ENCODE measurements at regions not wholly inside any gene's neighbourhood (a gene's known extent, or its start where the extent isn't known, plus 50 kb on each side); places are given as distances from the start of the nearest gene placed in this dataset.
"Not testable (repeated sequence)": the region's sequence is repeated elsewhere in the genome, so short reads cannot be mapped to it uniquely, and the experiment has no call there.

DNA sequence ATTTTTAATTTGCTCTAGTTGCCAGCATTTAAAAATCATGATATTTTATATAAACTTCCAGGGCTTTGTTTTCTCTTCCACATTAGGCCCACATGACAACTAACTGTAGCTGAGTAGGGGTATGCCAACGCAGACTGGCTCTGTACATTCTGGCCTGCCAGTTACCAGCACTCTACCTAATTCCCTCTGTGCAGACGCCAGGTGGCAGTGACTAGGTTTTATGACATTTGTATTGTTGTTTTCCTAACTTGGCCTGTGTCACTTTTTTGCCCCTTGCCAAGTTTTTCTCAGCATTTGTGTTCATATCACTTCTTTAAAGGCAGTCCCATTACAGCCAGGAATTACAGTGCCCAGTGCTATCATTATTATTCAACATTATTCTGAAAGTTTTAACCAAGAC lies 347.5 kb downstream of the NKX6-1 start:
- FAIRE-seq (no peak), DNase-seq (ENCODE audit: insufficient read length, low spot score) (no peak)

DNA sequence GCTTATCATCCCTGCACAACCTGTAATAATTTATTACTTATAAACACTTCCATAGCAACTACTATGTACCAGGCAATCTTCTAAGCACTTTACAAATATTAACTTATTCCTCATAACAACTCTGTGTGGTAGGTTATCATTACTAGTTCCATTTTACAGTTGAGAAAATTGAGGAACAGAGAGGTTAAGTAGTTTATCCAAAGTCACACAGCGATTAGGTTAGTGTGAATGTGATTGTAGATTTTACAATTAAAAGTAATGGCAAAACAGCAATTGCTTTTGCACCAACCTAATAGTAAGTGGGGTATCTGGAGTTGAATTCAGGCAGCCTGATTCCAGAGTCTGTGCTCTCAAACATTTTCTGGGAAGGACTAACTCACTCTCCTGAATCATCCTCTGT lies 348.9 kb downstream of the NKX6-1 start:
- DNase-seq (ENCODE audit: insufficient read length, low spot score) (no peak), FAIRE-seq (no peak)

GRCh38 chr4:84147831-84148230 lies 351.3 kb downstream of the NKX6-1 start:
- FAIRE-seq = no peak
- no peak for DNase-seq (ENCODE audit: insufficient read length, low spot score)

DNA sequence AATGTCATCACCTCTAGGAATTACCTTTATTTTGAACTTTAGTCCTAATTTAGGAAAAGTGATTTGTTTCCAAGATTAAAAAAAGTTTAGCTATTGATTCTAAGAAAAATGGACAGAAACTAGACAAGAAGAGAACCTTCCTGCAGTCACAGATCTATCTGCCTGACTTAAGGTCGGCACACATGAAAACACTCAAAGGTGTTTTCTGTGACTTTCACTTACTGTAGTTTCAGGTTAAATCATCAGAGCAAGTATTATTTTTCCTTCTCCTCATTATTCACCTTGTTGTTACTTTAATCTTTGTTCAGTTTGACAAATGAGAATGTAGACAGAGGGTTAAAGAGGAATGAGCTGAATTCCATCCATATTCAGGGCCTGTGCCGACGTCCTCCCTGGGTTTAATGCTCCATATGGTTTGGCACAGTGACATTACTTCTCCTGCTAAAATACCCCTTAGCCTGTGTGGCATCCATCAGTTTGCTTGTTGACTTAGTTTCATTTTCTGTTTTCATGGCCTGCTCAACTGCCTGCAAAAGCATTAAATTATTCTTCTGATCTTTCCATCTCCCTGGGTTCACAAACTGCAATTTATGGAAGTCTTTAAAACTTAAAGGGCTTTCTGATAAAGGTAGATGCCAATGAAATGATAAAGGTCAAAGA lies 352.7 kb downstream of the NKX6-1 start:
- no peak for DNase-seq (ENCODE audit: insufficient read length, low spot score)

DNA sequence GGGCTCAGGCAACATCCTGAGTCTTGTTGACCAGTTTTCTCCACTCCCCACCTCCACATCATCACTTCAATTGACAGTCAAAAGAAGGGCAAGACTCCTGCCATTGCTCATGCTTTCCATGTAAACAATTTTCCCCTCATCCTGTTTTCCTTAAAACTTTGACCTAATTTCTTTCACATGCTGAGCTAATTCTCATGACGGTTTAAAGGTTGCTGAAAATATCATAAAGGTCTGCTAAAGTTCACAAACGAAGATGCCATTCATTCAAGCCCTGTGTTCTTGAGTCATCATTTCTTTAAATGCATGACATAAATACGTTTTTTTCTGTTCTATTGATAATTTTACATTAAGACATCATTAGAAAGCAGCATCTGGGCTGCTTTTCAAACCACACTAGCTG lies 353.9 kb downstream of the NKX6-1 start:
- DNase-seq (ENCODE audit: insufficient read length, low spot score) = no peak
- FAIRE-seq = no peak

More for the DNA sequence above, 352.7 kb downstream of the NKX6-1 start:
- FAIRE-seq = no peak

- not testable (repeated sequence) for FAIRE-seq; DNase-seq (ENCODE audit: insufficient read length, low spot score)
These were observed 372.2 kb downstream of the NKX6-1 start for GRCh38 chr4:84126911-84127310.

GRCh38 chr4:84126061-84126787 lies 372.9 kb downstream of the NKX6-1 start:
- FAIRE-seq (no peak), DNase-seq (ENCODE audit: insufficient read length, low spot score) (no peak)

DNA sequence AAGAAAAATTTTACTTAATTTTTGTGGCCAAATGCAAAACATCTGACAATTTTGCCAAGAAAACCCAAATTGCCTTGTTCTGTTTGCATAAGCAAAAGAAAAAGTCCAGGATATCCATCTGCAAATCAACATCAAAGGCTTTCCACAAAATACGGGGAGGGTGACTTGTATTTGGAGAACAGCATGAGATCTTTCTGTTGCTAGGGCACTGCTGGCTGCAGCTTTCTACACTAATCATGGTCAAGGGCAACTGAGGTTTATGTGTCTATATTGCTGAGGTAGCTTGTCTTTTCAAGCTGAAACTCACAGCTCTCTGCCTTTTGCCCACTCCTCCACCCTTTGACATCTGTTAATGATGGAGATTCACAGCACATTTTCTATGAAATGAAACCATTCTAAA lies 389.1 kb downstream of the NKX6-1 start:
- FAIRE-seq = no peak
- DNase-seq (ENCODE audit: insufficient read length, low spot score) = no peak

GRCh38 chr4:84101653-84102625 lies 397.2 kb downstream of the NKX6-1 start:
- FAIRE-seq; DNase-seq (ENCODE audit: insufficient read length, low spot score): not testable (repeated sequence)

GRCh38 chr4:84100071-84100470 lies 399.0 kb downstream of the NKX6-1 start:
- DNase-seq (ENCODE audit: insufficient read length, low spot score) (no peak), FAIRE-seq (no peak)

DNA sequence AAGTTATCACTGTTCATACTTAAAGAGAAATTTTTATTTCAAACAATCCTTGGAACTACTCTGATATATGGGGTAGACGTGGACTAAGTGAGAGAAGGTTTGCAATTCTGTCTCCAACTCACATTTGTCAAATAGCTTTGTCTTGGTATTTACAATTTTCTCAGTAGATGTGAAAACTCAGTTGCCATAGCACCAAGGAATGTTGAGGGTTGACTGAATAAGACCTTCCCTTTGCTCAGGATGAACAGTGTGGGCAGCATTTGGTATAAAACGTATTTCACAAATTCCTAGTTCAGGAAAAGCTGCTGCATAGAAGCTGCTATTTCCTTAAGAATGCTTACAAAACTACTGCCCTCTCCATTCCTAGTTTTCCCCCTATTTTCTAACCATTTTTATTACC lies 399.5 kb downstream of the NKX6-1 start:
- DNase-seq (ENCODE audit: insufficient read length, low spot score) (no peak), FAIRE-seq (no peak)

DNA sequence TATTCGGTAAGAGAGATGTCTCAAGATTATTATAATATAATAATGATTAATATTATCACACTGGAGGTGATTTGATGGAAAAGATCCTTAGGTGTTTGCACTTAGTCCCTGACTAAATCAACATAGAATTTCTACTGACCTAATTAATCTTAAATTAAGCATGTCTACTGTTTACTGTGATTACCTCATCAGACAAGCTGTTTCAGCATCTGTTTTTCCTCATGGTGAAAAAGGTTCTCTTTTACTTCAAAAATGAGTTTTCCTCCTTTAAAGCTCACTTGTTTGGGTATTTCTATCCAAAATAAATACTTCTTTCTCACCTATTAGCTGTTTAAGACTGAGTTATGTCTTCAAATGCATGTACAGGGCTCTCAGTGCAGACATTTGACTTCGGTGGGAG lies 407.8 kb downstream of the NKX6-1 start:
- FAIRE-seq (no peak), DNase-seq (ENCODE audit: insufficient read length, low spot score) (no peak)

- no peak for FAIRE-seq
- no peak for DNase-seq (ENCODE audit: insufficient read length, low spot score)
These were observed 409.2 kb downstream of the NKX6-1 start for GRCh38 chr4:84089652-84090437.

DNA sequence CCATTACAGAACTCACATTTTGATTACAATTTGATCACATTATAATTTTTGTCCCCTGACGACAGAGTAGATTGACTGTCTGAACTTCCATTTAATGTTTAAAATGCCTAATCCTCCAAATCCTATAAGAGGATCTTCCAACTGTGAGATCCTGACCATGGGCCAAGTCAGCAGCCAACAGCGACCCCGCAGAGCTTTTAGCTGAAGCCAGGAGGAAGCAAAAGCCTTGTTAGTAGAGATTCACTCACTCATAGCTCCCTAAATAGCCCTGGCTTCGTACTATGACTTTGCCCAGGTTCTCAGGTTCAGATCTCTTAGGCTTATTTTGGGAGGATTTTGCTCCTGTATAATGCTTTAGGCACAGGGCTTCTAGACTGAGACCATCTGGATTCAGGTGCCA lies 413.1 kb downstream of the NKX6-1 start:
- DNase-seq (ENCODE audit: insufficient read length, low spot score) (no peak), FAIRE-seq (no peak)

GRCh38 chr4:84070289-84070688 lies 428.8 kb downstream of the NKX6-1 start:
- DNase-seq (ENCODE audit: insufficient read length, low spot score) = no peak
- no peak for FAIRE-seq

- FAIRE-seq = no peak
- DNase-seq (ENCODE audit: insufficient read length, low spot score) = no peak
These were observed 435.5 kb downstream of the NKX6-1 start for GRCh38 chr4:84063619-84064018.

GRCh38 chr4:84058201-84058600 lies 440.9 kb downstream of the NKX6-1 start:
- FAIRE-seq = no peak
- DNase-seq (ENCODE audit: insufficient read length, low spot score) = no peak

- FAIRE-seq (no peak), DNase-seq (ENCODE audit: insufficient read length, low spot score) (no peak)
These were observed 447.5 kb downstream of the NKX6-1 start for GRCh38 chr4:84051639-84052038.

GRCh38 chr4:84051089-84051488 lies 448.0 kb downstream of the NKX6-1 start:
- no peak for DNase-seq (ENCODE audit: insufficient read length, low spot score)
- no peak for FAIRE-seq

GRCh38 chr4:84050015-84050414 lies 449.1 kb downstream of the NKX6-1 start:
- no peak for FAIRE-seq
- no peak for DNase-seq (ENCODE audit: insufficient read length, low spot score)

Measured in HTR-8/SVneo (cell line).